ELR (cell line): ENCODE measurements at regions not wholly inside any gene's neighbourhood (a gene's known extent, or its start where the extent isn't known, plus 50 kb on each side); places are given as distances from the start of the nearest gene placed in this dataset.
"Not testable (repeated sequence)": the region's sequence is repeated elsewhere in the genome, so short reads cannot be mapped to it uniquely, and the experiment has no call there.

Source experiments
- DNase-seq: peaks from one replicate; pipeline ENCODE4 v3.0.0-alpha.2; 2015; ENCODE audit warnings: low read depth

- DNase-seq = not testable (repeated sequence)
Observed at GRCh38 chr11:100409267-100409666, 277.8 kb upstream of the ARHGAP42 start.

DNA sequence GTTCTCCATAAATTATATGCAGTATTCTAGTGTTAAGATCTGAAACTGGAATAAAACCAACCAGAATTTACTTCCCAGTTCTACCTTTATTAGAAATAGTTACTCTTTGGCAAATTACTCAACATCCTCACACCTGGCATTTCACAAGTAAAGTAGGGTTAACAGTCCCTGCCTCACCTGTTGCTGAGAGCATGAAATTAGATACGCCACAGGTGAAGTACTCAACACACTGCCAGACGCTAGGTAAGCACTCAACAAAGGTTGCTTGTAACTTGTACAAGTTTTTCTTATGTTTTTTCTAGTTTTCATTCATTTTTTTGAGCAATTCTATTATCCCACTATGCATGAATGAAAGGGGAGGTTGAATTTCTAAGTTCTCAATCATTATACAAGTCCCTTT is 267.6 kb upstream of the ARHGAP42 start:
- DNase-seq = no peak

DNA sequence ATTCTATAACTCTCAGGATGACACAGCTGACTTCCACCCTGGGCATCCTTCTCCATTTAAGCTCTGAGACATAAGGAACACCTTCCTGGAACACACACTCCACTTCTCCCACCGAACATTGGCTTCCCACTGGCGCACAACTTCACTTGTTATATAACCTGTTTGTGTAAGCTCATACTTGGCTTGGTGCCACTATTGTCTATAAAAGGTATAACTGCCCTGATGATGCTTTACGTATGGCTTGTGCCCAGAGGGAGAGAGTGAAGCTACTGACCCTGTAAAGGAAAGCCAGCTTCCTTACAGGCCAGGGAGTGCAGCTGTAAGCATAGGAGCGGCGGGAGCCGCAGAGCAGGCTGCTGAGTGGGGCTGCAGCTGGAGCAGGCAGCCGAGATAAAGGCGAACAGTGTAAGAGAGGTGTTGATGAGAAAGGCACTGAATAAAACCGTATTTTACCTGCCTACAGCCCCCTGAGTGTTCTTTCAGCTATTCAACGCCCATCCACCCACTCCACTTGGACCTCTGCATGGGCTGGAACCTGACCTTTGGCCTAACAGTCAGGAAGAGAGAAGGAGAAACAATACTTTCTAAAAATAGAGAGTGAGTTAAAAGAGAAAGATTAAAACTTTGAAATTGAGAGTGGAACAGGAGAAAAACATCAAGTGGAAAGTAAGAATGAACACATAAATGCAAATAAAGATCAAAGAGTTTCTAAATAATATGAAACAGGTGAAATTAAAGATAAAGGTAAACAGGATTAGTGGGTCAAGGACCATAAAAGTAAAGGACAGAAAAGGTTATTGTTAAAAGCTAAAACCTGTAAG is 252.1 kb upstream of the ARHGAP42 start:
- DNase-seq = no peak

- no peak for DNase-seq
Observed at GRCh38 chr11:100438376-100438775, 248.7 kb upstream of the ARHGAP42 start.

GRCh38 chr11:100441086-100441485 is 246.0 kb upstream of the ARHGAP42 start:
- no peak for DNase-seq

- no peak for DNase-seq
Observed at GRCh38 chr11:100442017-100442416, 245.1 kb upstream of the ARHGAP42 start.

DNA sequence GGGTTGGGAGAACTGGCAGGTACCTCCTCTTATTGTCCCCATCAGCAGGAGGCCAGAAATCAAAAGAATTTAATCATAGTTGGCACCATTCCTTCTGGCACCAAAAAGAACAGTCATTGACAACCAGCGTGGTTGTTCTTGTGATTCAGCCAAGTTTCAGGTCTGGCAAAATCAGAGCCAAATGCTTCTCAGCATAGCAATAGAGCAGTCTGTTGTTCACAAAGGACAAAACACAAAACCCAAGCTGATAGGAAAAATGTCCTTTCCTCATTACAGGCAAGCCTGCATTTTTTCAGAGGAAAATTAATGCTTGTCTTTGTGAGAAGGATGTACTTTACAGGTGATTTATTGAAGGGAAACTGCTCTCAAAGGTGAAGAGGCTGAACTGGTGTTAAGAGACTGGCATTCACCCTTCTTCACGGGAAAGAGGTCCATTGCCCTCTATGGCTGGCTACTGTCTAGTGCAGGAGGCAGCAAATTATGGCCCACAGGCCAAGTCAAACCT is 241.8 kb upstream of the ARHGAP42 start:
- no peak for DNase-seq

- not testable (repeated sequence) for DNase-seq
Observed at GRCh38 chr11:100451801-100452460, 235.2 kb upstream of the ARHGAP42 start.

DNA sequence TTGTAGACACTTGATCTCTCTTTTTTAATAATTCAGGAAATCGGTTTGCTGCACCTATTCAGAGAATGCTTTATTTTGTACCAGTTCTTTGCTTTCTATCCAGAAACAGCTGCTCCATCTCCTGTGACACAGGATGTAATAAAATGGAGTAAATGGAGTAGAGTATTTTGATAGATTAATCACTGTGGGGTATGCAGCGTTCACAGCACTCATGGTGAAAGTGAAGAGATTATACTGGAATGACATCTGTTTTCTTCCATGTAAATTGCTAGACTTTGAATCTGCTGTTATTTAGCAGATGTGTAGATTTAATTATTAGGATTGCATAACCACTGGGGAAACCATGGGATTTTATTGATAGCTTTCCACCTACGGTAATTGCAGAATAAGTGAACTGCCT is 227.3 kb upstream of the ARHGAP42 start:
- DNase-seq = no peak

GRCh38 chr11:100460426-100460825 is 226.7 kb upstream of the ARHGAP42 start:
- DNase-seq = no peak

DNA sequence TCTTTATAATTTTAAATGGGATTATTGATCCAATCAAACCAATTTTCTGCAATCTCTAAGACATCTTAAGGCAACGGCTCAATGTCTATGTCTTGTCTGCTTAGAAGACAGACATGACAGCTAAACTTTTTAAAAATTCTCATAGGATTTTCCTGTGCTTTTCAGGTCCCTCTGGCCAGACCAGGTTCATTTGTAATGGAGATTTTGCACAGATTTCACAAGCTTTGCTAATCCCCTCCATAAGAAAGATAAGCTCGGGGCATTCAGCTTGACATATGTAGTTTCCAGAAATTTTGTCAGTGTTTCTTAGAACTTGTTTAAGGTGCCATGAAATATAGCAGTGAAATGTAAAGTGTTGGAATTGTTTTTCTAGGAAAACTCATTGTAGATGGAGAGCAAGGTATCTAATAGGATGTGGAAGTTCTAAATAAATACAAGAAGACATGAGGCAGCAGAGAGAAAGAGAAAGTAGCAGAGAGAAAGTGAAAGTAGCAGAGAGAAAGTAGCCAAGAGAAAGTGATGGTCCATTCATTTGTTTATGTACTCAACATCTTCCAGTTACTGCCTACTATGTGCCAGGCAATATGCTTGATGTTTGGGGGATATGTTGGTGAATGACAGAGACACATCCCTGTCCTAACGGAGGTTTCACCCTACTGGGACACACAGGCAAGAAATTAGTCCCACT is 219.1 kb upstream of the ARHGAP42 start:
- DNase-seq = peak; percentile 7

DNA sequence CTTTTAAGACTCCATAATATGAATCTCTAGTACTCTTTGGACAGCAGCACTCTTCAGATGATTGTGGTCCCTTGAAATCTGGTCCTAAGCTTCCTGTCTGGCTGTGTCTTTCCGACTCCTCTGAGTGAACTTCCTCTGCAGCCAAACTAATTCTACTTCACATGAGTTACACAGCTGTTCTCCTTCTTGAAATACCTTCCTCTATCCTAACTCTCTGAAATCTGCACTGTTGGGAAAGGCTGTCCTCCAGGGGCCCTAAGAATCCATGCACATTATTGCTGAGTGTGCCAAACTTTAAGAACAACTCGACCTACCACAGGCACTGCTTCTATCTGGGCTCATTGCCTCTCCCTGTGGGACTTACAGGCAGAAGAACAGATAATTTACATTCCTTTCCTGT is 217.3 kb upstream of the ARHGAP42 start:
- no peak for DNase-seq

- no peak for DNase-seq
Observed at GRCh38 chr11:100472727-100473389, 214.2 kb upstream of the ARHGAP42 start.

DNA sequence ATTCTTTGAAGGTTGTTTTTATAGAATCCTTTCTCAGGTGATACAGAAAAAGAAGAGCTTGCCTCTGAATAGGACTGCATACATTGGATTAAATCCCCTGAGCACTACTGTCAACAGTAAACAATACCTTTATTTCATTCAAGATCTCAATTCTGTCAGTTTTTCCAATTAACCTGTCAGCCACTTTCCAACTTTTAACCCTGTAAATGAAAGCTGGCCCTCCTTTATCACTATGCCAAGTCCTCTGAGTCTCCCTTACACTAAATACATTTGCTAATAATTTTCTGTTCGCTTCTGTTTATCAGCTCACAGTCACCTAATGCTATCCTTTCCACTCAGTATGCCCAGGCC is 213.7 kb upstream of the ARHGAP42 start:
- no peak for DNase-seq

GRCh38 chr11:100484948-100485347 is 202.1 kb upstream of the ARHGAP42 start:
- no peak for DNase-seq

DNA sequence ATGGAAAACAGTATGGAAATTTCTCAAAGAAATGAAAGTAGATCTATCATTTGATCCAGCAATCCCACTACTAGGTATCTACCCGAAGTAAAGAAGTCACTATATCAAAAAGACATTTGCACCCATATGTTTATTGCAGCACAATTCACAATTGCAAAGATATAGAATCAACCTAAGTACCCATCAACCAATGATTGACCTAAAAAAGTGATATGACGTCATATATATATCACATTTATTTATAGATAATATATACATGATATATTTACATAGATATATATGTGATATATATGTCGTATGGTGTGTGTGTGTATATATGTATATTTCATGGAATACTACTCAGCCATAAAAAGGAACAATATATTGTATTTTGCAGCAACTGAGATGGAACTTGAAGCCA is 188.3 kb upstream of the ARHGAP42 start:
- DNase-seq = no peak

- no peak for DNase-seq
Observed at GRCh38 chr11:100501450-100501849, 185.6 kb upstream of the ARHGAP42 start.

DNA sequence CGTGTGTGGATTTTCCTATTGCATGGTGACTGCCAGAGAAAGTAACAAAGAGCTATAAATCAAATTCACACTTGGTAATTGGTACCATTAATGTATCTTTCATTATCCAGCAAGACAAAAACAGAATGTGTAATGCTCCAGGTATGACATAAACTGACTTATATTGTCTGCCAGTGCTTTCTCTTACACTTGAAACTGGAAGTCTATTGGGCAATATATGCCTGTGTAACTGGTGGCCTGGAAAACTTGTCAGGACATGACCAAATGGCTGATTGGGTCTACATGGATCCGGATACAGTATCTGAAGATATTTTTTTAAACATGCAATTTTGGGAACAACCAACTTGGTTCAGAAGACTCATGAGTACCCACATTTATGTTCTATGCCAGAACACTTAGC is 174.6 kb upstream of the ARHGAP42 start:
- no peak for DNase-seq

GRCh38 chr11:100515087-100515486 is 172.0 kb upstream of the ARHGAP42 start:
- DNase-seq = peak; percentile 7

- no peak for DNase-seq
Observed at GRCh38 chr11:100525197-100525596, 161.9 kb upstream of the ARHGAP42 start.

- DNase-seq = peak; percentile 7
Observed at GRCh38 chr11:100525635-100526034, 161.5 kb upstream of the ARHGAP42 start.

- DNase-seq = no peak
Observed at GRCh38 chr11:100528872-100529416, 158.1 kb upstream of the ARHGAP42 start.
